ENCODE measurements at regions not wholly inside any gene's neighbourhood (a gene's known extent, or its start where the extent isn't known, plus 50 kb on each side); places are given as distances from the start of the nearest gene placed in this dataset.
"Not testable (repeated sequence)": the region's sequence is repeated elsewhere in the genome, so short reads cannot be mapped to it uniquely, and the experiment has no call there.

DNA sequence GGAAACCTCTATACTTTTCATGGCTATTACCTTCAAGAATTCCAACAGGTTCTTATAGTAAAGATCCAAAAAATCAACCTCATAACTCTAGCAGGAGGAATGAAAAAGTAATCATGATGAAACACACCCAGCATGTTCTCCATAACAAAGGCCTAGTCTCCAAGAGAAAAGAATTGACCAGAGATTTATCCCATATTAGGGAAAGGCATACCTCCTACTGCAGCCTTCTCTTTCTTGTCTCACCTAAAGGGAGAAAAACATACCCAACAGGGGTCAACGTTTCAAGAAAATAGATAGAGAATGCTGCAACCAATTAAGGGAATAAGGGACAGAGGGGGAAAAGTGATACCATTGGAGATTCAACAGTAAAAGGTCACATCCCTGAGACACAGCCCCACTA, 262.5 kb downstream of the FRK start:
- DNase-seq (ENCODE audit: low spot score): no peak

DNA sequence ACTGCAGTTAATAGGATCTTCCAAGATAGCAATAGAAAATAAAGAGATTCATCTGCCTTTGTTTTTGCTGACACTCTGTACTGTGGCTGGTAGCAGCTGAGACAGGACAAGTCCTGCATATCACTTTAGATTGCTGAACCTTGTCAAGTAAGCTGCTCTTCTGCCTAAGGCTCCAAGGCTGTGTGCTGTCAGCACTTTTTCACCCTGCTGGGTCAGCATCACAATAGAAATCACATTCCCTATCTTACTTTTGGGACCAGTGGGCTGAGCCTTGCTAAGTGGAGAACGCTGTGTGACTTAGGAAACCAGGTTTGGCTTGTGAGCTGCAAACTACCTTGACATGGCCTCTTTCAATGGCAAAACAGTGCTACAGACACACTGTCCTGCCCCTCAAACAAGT, 263.9 kb downstream of the FRK start:
- no peak for DNase-seq (ENCODE audit: low spot score)

DNA sequence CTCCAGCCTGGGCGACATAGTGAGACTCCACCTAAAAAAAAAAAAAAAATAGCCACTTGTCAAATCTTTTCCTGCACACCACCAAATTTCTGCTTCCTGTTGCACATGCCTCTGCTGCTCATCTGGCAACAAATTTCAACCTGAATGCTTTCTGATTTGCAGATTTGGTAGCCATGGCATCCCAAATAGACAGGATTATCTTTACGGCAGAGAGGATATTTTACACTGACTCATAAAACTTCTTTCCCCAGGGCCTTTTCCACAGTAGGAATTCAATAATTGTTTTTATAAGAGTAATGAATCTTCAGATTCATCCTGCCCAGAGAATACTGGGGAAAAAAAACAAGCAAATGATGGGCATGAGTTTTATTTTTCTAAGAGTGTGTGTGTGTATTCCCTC, 264.6 kb downstream of the FRK start:
- DNase-seq (ENCODE audit: low spot score): no peak

DNA sequence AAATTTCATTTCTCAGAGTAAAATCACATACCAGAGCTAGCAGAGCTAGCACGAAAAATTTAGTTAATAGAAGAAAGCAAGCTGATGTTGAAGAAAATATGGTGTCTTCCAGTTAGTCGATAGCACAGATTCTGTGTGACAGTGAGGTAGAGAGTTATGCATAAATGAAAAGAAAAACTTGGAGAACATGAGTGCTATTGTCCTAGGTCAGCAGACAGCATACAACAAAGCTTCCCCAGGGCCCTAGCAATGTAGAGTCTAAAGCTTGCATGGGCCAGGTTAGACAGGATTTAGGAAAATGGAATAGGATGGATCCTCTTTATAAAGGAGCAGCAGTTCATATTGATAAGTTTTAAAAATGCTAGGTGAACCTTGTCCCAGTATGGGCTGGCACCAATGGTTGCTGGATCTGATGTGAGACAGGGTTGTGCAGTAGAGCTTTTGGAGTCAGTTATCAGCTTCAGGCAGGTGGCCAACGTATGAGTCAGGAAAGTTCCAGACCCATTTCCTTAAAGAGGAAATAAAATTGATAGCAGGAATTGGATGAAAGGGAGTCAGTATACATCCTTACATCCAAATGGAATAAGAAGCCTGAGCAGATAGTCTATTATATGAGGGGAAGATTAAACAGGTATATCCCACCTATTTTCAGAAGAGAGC, 277.2 kb downstream of the FRK start:
- DNase-seq (ENCODE audit: low spot score): no peak

DNA sequence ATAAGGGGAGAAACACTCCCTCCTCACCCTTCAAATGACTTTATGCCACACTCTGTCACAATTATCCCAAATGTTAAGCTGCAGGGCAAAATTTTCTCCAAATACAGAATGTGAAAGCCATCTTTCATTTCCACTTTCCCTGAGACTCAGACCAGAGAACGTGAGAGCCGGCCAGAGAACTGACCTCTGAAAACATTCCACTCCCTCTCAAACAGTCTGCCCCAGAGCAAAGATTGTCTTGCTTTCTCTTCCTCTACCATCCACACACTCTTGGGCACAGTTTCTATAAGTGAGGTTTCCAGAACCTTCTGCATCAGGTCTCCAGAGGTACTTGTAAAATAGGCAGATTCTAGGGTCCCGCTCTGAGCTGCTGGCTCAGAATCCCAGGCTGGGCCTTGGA, 278.1 kb downstream of the FRK start:
- no peak for DNase-seq (ENCODE audit: low spot score)

DNA sequence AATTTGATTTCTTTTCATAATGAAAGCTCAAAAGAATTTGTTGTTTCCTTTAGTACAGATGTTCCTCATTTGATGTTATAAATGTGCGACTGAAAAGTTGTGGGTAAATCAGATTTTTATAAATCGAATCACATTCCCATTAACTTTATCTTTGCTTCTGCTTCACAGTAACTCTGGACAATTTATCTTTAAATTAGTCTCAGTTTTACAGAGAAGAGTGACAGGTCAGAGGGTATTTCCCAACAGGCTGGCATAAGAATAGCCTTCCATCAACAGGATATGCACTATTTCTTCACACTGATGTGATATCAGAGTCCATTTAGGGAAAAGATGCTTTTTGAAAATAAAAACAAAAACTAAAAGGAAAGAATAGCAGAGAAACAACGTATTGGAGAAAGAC, 286.9 kb downstream of the FRK start:
- DNase-seq (ENCODE audit: low spot score): no peak

DNA sequence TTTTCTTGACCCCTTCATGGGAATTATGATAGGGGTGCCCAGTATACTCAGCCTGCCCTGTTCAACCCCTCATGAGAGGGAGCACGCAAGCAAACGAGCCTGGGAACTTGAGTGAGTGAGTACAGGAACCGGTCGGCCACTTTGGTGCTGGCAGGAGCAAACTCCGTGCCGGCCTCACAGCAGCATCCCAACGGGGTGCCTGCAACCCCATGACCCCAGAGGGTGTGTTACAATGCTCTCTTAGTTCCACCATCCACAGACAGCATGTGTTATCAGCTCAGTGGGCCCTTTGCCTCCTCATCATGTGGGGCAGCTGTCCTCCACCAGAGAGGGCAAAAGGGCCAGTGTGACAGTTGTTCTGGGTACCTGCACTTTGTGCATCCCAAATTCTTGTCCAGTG, 289.8 kb downstream of the FRK start:
- no peak for DNase-seq (ENCODE audit: low spot score)

DNA sequence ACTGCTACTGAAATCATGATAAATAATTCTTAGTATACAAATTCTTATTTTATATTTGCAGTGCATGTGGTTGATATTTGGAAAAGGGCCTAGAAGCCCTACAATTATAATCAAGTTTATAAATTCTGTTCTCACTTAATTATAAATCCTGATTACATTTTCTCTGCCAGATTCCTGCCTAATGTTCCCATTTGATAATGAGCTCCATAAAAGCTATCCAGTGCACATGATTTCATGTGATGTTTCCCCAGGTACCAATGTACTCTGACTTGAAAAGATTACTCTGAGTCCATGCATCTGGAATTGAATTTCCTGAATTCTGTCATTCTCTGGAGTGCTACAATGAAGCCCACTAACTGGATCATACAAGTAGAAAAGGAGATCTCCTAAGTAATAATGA, 292.2 kb downstream of the FRK start:
- DNase-seq (ENCODE audit: low spot score): no peak

DNA sequence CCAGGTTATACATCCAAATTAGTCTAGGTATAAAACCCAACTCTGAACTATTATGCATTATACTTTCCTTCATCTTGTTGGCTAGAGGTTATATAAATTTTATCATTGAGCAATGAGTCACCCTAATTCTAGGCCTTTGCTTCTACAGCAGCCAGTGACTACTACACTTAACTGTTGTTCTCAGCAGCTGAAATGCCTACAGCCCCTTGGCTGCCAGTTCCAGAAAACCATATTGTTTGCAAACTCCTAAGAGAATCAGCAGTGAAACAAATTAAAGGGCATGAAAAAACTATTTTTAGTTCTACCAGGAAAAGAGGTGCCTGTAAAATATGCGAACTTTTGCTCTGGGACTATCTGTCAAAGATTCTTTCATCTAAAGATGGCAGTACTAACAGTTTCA, 292.8 kb downstream of the FRK start:
- no peak for DNase-seq (ENCODE audit: low spot score)

DNA sequence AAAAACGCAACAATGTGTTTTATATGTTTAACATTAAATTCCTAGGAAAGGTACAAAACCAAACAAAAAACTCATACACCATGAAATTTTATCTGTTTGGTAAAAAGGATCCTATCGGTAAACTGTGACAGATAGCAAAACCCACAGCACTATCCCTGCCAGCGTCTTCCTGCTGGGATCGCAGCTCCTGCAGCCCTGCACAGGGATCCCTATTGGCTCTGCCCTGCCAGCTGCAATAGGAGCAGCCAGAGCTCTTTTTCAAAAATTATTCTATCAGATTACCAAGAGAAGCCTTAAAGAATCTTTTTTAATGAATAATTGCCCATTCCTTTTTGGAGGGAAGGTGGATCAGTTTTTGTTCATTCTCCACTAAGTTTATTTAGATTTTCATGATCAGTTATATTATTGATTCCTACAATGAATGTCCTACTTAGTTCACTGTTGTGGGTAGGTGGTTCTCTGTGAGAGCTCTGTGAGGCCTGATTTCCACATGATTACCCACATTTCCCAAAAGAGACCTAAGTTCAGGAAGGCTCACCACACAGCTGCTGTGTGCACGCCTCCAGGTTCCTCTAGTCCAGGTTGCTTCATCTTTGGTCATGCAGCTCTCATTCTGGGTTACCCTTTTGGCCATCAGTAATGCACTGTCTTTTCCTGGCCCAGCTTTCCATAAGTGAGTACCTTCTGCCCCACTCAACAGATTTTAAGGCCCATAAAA, 293.8 kb downstream of the FRK start:
- no peak for DNase-seq (ENCODE audit: low spot score)

DNA sequence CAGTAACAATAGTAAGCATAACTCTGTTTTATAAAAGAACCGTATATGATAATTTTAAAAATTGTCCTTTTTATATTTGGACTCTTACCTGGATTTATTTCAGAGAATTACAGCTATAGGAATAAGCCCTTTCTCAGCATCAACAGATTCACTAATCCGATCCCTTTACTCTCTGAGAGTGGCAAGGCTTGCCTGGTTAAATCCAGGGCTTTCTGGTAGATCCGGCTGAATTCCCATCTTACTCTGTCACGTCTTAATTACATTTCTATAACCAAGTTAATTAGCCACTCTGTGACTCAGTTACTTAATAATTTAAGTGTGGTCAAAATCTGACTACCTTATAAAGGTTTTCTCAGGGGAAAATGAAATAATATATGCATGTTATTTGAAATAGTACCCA, 294.7 kb downstream of the FRK start:
- DNase-seq (ENCODE audit: low spot score): no peak

DNA sequence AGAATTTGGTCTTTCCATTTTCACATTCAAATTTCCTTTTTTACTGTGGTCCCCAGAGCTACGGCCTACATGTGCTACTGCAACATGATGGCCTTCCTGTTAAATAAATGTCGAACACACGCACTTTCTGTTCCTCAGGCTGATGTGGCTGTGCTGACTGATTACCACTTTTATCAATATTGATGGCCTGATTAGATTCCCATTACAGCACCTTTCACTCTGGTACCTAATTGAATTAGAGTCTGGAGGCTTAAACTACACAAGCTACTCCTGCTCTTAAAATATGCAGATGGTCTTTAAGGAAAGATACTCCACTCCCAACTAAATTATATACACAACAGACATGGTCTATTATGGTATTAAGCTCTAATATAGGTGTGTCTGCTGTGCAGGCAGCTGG, 301.6 kb downstream of the FRK start:
- DNase-seq (ENCODE audit: low spot score): no peak

DNA sequence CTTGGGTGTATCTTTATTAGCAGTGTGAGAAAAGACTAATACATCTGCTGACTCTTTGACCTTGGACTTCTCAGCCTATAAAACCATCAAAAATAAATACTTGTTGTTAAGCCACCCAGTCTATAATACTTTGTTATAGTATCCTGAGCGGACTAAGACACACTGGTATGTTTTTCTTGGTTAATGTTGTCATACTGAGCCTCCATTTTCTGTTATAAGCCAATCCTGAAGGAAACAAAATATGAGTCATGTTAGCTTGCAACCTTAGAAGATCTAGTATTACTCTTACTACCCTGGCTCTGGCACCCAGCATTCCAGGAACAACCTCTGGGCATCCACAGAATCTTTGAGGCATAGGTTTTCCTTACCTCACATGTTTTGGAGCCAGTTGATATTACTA, 307.2 kb downstream of the FRK start:
- DNase-seq (ENCODE audit: low spot score): no peak

DNA sequence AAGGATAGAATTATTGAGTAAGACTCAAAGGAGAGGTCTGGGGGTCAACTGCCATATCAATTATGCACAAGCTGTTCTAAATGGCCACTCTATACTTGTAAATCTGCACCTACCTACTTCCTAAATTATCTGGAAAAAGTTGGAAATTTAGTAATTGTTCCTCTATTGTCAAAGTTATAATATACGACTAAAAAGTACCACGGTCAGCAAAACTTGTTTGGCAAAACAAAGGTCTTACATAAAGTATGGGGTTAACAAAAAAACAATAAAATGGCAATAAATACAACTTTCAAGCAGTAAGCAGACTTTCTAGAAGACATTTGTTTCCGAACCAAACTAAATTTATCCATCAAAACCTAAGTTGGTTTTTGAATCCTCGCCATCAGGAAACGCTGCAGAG, 309.7 kb downstream of the FRK start:
- DNase-seq (ENCODE audit: low spot score): no peak

DNA sequence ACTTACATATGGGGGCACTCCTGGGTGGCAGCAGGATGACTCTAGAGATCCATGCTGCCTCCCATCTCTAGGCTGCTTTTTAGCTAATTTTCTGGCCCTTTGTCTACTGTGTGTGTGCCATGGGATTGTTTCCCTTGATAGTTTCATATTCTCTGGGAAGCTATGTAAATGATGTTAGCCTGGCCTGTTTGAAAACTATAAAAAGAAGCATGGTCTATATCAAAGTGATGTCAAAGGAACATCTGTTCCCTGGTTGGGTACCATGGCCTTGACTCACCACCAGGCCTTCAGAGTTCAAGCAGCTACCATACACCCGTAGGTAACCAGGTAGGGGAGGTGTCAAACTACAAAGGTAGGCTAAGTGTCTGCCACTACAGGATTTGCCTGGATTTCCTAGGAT, 310.4 kb downstream of the FRK start:
- DNase-seq (ENCODE audit: low spot score): no peak

DNA sequence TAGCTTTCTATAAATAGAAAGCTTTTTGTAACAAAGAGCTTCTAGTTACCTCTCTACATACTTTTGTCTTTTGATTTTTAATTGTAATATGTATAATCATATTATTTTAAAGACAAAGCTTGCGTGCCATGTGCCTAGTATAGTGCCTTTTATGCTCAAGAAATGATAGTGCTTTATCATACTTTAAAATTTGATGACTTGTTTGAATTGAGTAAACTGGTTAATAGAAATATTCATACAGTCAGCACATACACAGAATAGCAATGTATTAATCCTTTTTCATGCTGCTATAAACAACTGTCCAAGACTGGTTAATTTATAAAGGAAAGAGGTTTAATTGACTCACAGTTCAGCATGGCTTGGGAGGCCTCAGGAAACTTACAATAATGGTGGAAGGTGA, 313.0 kb downstream of the FRK start:
- no peak for DNase-seq (ENCODE audit: low spot score)

DNA sequence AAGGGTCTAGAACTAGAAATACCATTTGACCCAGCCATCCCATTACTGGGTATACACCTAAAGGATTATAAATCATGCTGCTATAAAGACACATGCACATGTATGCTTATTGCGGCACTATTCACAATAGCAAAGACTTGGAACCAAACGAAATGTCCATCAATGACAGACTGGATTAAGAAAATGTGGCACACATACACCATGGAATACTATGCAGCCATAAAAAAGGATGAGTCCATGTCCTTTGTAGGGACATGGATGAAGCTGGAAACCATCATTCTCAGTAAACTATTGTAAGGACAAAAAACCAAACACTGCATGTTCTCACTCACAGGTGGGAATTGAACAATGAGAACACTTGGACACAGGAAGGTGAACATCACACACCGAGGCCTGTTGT, 314.1 kb downstream of the FRK start:
- DNase-seq (ENCODE audit: low spot score): not testable (repeated sequence)

DNA sequence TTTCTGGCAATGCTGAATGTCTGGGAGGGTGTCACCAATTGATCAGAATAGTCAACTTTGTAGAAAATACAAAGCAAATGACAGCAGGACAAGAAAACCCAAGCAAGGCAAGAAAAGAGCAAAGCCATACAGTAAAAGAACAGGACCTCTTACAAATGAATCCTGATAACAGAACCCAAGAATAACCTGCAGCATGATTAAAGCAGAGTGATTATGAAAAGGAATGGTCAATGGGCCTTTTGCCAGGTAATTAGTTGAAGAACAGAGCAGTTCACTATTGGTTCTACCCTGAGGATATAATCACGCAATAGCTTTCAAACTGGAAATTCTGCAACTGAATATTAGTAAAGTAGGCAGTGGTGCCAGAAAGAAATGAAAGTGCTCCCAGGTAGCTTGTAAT, 319.8 kb downstream of the FRK start:
- DNase-seq (ENCODE audit: low spot score): no peak

DNA sequence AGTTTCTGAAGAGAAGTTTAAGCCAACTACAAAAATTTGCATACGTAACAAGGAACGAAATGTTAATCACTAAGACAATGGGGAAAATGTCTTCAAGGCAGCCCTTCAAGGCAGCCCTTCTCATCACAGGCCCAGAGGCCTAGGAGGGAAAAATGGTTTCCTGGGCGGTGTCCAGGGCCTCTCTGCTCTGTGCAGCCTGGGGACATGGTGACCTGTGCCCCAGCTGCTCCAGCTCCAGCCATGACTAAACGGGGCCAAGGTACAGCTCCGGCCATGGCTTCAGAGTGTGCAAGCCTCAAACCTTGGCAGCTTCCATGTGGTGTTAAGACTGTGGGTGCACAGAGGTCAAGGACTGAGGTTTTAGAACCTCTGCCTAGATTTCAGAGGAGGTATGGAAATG, 325.1 kb downstream of the FRK start:
- no peak for DNase-seq (ENCODE audit: low spot score)

DNA sequence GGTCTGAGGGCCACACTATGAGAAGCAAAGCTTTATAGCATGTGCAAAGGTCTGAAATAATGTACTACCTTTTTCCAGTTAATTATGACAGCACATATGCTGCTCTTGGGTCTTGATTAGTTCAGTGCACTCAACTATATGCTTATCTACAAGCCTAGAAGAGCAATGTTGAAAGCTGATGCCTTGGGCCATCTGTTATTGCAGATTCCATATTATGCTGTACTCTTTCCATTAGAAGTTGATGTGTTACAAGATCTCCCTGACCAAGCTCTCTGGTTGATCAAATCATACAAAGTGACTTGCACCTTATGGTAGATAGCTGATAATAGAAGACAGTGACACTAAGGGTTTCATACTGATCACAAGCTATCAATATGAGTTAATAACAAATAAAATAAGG, 327.3 kb downstream of the FRK start:
- no peak for DNase-seq (ENCODE audit: low spot score)

DNA sequence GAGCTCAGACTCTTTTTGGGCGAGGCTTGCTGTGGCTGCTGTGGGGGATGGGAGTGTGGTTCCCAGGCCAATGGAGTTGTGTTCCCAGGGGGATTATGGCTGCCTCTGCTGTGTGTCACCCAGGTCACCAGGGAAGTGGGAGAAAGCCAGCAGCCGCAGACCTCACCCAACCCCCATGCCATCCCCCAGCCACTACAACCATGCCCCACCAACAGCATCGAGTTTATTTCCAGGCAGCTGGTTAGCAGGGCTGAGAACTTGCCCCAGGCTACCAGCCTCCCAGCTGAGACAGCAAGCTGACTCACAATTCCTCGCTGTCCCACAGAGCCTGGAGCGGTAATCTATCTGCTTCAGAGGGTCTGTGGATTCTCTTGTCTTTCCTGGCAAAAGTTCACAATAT, 331.7 kb downstream of the FRK start:
- no peak for DNase-seq (ENCODE audit: low spot score)

DNA sequence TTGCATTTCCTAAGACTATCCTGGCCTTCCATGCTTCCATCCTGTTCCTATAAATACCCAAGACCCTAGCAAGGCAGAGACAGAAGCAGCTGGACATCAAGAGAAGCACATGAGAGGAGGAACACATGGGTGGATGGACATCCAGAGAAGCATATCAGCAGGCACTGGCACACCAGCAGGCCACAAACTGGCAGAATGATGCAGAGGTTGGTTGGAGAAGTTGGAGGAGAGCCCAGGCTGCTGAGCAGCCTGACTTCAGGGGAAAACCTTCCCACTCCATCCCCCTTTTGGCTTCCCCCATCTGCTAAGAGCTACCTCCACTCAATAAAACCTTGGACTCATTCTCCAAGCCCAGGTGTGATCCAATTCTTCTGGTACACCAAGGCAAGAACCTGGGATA, 332.5 kb downstream of the FRK start:
- no peak for DNase-seq (ENCODE audit: low spot score)

DNA sequence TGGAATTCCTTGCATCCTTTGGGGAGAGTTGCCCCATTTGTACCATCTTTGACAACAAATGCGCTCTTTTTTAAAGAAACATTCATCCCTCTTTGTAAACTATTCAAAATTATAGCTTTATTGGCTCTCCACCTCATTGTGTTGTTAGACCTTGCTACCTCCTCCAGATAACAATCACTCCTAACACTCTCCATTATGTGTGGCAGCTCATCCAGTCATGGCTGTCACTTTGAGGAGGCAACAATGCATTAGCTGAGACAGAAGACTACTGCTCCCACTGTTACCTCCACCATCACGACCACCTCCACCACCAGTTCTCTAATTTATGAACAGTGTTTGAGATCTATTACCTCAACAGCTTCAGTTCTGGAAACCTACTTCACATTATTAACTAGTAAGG, 339.1 kb downstream of the FRK start:
- no peak for DNase-seq (ENCODE audit: low spot score)

DNA sequence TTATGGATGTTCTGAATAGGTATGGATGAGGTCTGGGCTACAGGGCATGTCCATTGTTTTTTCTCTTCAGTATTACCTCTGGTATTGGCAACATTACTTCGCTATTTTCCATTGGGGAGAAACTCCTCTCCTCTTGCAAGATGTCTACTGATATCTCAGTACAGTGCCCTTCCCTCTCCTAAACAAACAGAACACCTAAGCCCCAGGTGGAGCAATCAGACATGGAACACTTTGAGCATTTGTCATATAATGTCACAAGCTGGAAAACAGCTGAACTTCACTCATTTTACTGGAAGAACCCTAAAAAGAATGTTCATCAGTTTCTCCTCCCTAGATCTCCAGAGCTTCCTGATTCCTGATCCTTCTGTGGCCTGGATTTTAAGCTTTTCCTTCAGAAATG, 339.8 kb downstream of the FRK start:
- DNase-seq (ENCODE audit: low spot score): no peak

Data from putamen (tissue), 1 donor.